Breast epithelium (tissue), 4 donors: ENCODE measurements at regions not wholly inside any gene's neighbourhood (a gene's known extent, or its start where the extent isn't known, plus 50 kb on each side); places are given as distances from the start of the nearest gene placed in this dataset.

Experiments
- DNase-seq, 2 donors: peaks; one replicate each; pipeline ENCODE4 v3.0.0-alpha.2; 2019; ENCODE audit warnings: low spot score in 2 of 2
- H3K27ac ChIP-seq, 2 donors: fragments of 200-600 bp; sonication (generic) in 1 of 2; one replicate each; pipeline ENCODE4 v1.5.1; 2016 to 2019; ENCODE audit warnings: mild to moderate bottlenecking in 1 of 2
- H3K27me3 ChIP-seq, 2 donors: fragments of 200-600 bp; sonication (generic) in 1 of 2; one replicate each; pipeline versions ENCODE4 v1.5.1 to v1.6.0; 2017 to 2019; ENCODE audit warnings: control low read depth in 1 of 2, mild to moderate bottlenecking in 1 of 2
- H3K36me3 ChIP-seq: fragments of 200-600 bp; one replicate; pipeline ENCODE4 v1.5.1; 2019
- H3K4me1 ChIP-seq, 2 donors: fragments of 200-600 bp; sonication (generic); one replicate each; pipeline ENCODE4 v1.5.1; 2016 to 2019; ENCODE audit warnings: control low read depth in 1 of 2
- H3K4me3 ChIP-seq, 3 donors: fragments of 200-600 bp; sonication (generic); 1 replicate in 2 of 3; 2 replicates in 1 of 3; pipeline ENCODE4 v1.5.1; 2016 to 2019; ENCODE audit warnings: mild to moderate bottlenecking in 3 of 3, moderate library complexity in 2 of 3
- H3K9me3 ChIP-seq, 2 donors: fragments of 200-600 bp; sonication (generic) in 1 of 2; one replicate each; pipeline ENCODE4 v1.5.1; 2016 to 2019; ENCODE audit warnings: control low read depth in 1 of 2
- CTCF ChIP-seq, 3 donors: fragments of 450-650 bp; IDR thresholded peaks; one replicate each; pipeline ENCODE4 v1.5.1; 2016 to 2017; ENCODE audit warnings: antibody characterized with exemption in 3 of 3, mild to moderate bottlenecking in 3 of 3, moderate library complexity in 3 of 3
- POLR2A ChIP-seq: fragments of 450-650 bp; IDR thresholded peaks from one replicate; pipeline ENCODE4 v1.6.1; 2016; ENCODE audit warnings: antibody characterized with exemption, mild to moderate bottlenecking, moderate library complexity
- POLR2AphosphoS5 ChIP-seq, 3 donors: sonication (generic); formaldehyde crosslinking; IDR thresholded peaks; one replicate each; pipeline ENCODE4 v1.6.1; 2017; ENCODE audit warnings: antibody characterized with exemption in 3 of 3
- intact Hi-C: fragments of 100-400 bp; cut with DNase I; formaldehyde crosslinking; loops from one replicate; pipeline ENCODE4 v1.15.1; 2023; ENCODE audit warnings: low total_unique reads

DNA sequence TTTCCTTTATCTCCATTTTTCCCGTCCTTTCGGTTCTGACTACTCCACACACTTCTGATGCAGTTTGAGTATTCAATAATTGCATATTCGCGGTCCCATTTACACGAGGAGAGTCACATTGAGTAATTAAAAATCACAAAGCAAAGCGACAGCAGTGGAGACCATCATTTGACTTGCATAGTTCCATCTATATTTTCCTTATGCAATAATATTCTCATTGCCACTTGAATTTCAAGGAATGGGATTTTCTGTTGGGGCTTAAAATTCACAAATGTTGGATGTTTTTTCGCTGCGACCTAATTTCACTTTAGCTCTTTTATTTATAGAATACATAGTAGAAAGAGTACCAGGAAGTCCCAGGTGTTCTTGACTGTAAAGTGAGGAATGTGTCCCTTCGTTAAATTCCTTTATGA is 186.8 kb downstream of the ZEB2 start:
- no peaks in the 10 kb centered on the region for H3K27me3 ChIP-seq
- intact Hi-C loops: no loop called here
- H3K9me3 ChIP-seq: no peaks in the 10 kb centered on the region
- no peaks in the 10 kb centered on the region for H3K36me3 ChIP-seq
- TF ChIP-seq POLR2AphosphoS5 (IDR thresholded peaks at IDR 0.05) (no peak), CTCF (IDR thresholded peaks at IDR 0.05) (no peak), POLR2A (no peak)
- DNase-seq: no peak
- H3K27ac ChIP-seq: peak overlapping the region; percentile 86 to 97
- no peaks in the 10 kb centered on the region for H3K4me1 ChIP-seq
- peak overlapping the region; percentile 78 to 96 (median 81) for H3K4me3 ChIP-seq

- intact Hi-C loops: no loop called here
- Histone ChIP-seq H3K4me3 (peak overlapping the region; percentile 78 to 96 (median 81)), H3K36me3 (no peaks in the 10 kb centered on the region), H3K4me1 (no peaks in the 10 kb centered on the region), H3K27me3 (no peaks in the 10 kb centered on the region), H3K27ac (peak overlapping the region; percentile 86 to 97), H3K9me3 (no peaks in the 10 kb centered on the region)
- TF ChIP-seq POLR2AphosphoS5 (IDR thresholded peaks at IDR 0.05) (peak in 2 of 3 donors; percentile 24 to 38), CTCF (IDR thresholded peaks at IDR 0.05) (no peak), POLR2A (no peak)
- DNase-seq: peak; percentile 74 to 75
These were observed 187.4 kb downstream of the ZEB2 start for GRCh38 chr2:144332356-144333142.

- Histone ChIP-seq H3K27ac (peak overlapping the region; percentile 86 to 97), H3K36me3 (no peaks in the 10 kb centered on the region), H3K4me1 (no peaks in the 10 kb centered on the region), H3K27me3 (no peaks in the 10 kb centered on the region), H3K9me3 (no peaks in the 10 kb centered on the region), H3K4me3 (peak overlapping the region; percentile 78 to 96 (median 81))
- TF ChIP-seq POLR2AphosphoS5 (IDR thresholded peaks at IDR 0.05): peak; percentile 30 to 57 (median 48)
- no peak for TF ChIP-seq CTCF (IDR thresholded peaks at IDR 0.05)
- TF ChIP-seq POLR2A: no peak
- DNase-seq: peak in 1 of 2 donors; percentile 56
- intact Hi-C loops: no loop called here
These were observed 188.1 kb downstream of the ZEB2 start for GRCh38 chr2:144331674-144332355.

GRCh38 chr2:144330951-144331673 is 188.8 kb downstream of the ZEB2 start:
- no peak for DNase-seq
- no peaks in the 10 kb centered on the region for H3K27me3 ChIP-seq
- intact Hi-C loops: no loop called here
- no peaks in the 10 kb centered on the region for H3K4me1 ChIP-seq
- H3K9me3 ChIP-seq: no peaks in the 10 kb centered on the region
- no peak for TF ChIP-seq POLR2A
- TF ChIP-seq CTCF (IDR thresholded peaks at IDR 0.05): no peak
- no peak for TF ChIP-seq POLR2AphosphoS5 (IDR thresholded peaks at IDR 0.05)
- no peaks in the 10 kb centered on the region for H3K36me3 ChIP-seq
- H3K4me3 ChIP-seq: peak overlapping the region; percentile 78 to 96 (median 81)
- peak overlapping the region; percentile 86 to 97 for H3K27ac ChIP-seq
